ENCODE measurements at regions not wholly inside any gene's neighbourhood (a gene's known extent, or its start where the extent isn't known, plus 50 kb on each side); places are given as distances from the start of the nearest gene placed in this dataset.

- no peaks in the 10 kb centered on the region for H3K27me3 ChIP-seq (ENCODE audit: control insufficient read depth, insufficient read depth, low read length)
- H3K4me3 ChIP-seq (ENCODE audit: low read depth, low read length) = no peak overlapping the region
- H3K36me3 ChIP-seq (ENCODE audit: control insufficient read depth, insufficient read depth, low read length) = no peaks in the 10 kb centered on the region
- no peak for TF ChIP-seq CTCF (IDR thresholded peaks at IDR 0.05; ENCODE audit: insufficient read depth, low read length, poor library complexity, severe bottlenecking)
- no peak for DNase-seq (ENCODE audit: low read depth)
Observed at GRCh38 chr14:38430522-38430921, 174.6 kb upstream of the CLEC14A start.

- no peak for DNase-seq (ENCODE audit: low read depth)
- no peak for TF ChIP-seq CTCF (IDR thresholded peaks at IDR 0.05; ENCODE audit: insufficient read depth, low read length, poor library complexity, severe bottlenecking)
Observed at GRCh38 chr14:38425324-38425976, 169.6 kb upstream of the CLEC14A start.

DNA sequence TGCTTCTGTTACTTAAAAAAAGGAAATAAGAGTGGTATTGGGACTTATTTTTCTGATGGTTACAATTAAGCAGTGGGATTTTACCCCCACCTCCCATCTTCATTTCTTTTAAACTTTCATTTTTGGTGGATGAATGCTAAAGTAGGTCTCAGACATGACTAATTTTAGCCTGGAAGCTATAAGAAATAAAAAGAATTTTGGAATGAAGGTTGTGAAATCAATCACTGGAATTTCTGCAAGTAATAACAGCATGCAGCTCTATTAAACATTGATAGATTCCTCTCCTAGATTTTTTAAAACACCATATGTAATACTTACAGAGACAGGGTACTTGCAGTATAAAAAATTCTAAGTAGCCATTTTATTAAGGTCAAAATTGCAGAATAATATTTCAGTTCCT lies 164.2 kb upstream of the CLEC14A start:
- Histone ChIP-seq H3K36me3 (ENCODE audit: control insufficient read depth, insufficient read depth, low read length) (no peaks in the 10 kb centered on the region), H3K27me3 (ENCODE audit: control insufficient read depth, insufficient read depth, low read length) (no peaks in the 10 kb centered on the region), H3K4me3 (ENCODE audit: low read depth, low read length) (no peak overlapping the region)
- no peak for DNase-seq (ENCODE audit: low read depth)
- TF ChIP-seq CTCF (IDR thresholded peaks at IDR 0.05; ENCODE audit: insufficient read depth, low read length, poor library complexity, severe bottlenecking) = no peak

More at GRCh38 chr14:38425324-38425976, 169.6 kb upstream of the CLEC14A start:
- Histone ChIP-seq H3K27me3 (ENCODE audit: control insufficient read depth, insufficient read depth, low read length) (no peaks in the 10 kb centered on the region), H3K4me3 (ENCODE audit: low read depth, low read length) (no peak overlapping the region), H3K36me3 (ENCODE audit: control insufficient read depth, insufficient read depth, low read length) (no peaks in the 10 kb centered on the region)

- no peaks in the 10 kb centered on the region for H3K27me3 ChIP-seq (ENCODE audit: control insufficient read depth, insufficient read depth, low read length)
- TF ChIP-seq CTCF (IDR thresholded peaks at IDR 0.05; ENCODE audit: insufficient read depth, low read length, poor library complexity, severe bottlenecking) = no peak
- H3K4me3 ChIP-seq (ENCODE audit: low read depth, low read length) = no peak overlapping the region
- DNase-seq (ENCODE audit: low read depth) = no peak
- no peaks in the 10 kb centered on the region for H3K36me3 ChIP-seq (ENCODE audit: control insufficient read depth, insufficient read depth, low read length)
Observed at GRCh38 chr14:38419579-38419978, 163.7 kb upstream of the CLEC14A start.

DNA sequence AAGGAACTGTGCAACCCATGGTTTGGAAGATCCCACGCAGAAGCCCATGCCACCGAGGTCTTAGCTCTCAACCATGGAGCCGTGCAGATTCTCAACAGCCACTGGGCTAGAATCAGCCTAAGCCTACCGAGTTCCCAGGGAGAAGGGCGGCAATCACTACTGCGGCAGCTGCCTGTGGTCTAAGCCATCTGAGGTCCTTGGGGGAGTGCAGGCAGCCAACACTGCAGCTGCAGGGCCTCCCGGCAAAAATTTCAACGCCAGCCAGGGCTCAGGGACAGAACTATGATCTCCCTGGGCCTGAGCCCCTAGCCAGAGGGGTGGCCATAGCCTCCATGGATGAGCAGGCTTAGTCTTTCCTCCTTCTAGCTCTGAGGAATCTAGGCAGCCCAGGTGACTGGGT lies 156.8 kb upstream of the CLEC14A start:
- no peaks in the 10 kb centered on the region for H3K27me3 ChIP-seq (ENCODE audit: control insufficient read depth, insufficient read depth, low read length)
- no peak overlapping the region for H3K4me3 ChIP-seq (ENCODE audit: low read depth, low read length)
- no peak for TF ChIP-seq CTCF (IDR thresholded peaks at IDR 0.05; ENCODE audit: insufficient read depth, low read length, poor library complexity, severe bottlenecking)
- H3K36me3 ChIP-seq (ENCODE audit: control insufficient read depth, insufficient read depth, low read length) = no peaks in the 10 kb centered on the region
- DNase-seq (ENCODE audit: low read depth) = no peak

DNA sequence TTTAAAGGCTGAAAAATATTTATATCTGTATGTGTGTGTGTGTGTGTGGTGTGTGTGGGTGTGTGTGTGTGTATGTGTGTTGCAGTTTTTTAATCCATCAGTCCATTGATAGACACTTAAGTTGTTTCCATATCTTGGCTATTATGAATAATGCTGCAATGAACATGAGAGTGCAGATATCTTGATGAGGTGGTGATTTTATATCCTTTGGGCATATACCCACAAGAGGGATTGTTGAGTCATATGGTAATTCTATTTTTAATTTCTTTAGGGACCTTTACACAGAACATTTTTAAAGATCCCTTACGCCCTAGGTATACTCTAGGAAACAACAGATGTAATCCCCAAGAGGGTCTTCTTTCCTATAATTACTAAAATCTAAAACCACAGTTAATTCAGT lies 154.5 kb upstream of the CLEC14A start:
- TF ChIP-seq CTCF (IDR thresholded peaks at IDR 0.05; ENCODE audit: insufficient read depth, low read length, poor library complexity, severe bottlenecking) = no peak
- Histone ChIP-seq H3K27me3 (ENCODE audit: control insufficient read depth, insufficient read depth, low read length) (no peaks in the 10 kb centered on the region), H3K4me3 (ENCODE audit: low read depth, low read length) (no peak overlapping the region), H3K36me3 (ENCODE audit: control insufficient read depth, insufficient read depth, low read length) (no peaks in the 10 kb centered on the region)
- no peak for DNase-seq (ENCODE audit: low read depth)

Data from kidney epithelial cell (primary cell).